NCI-H345 (cell line): ENCODE measurements at regions not wholly inside any gene's neighbourhood (a gene's known extent, or its start where the extent isn't known, plus 50 kb on each side); places are given as distances from the start of the nearest gene placed in this dataset.
"Not testable (repeated sequence)": the region's sequence is repeated elsewhere in the genome, so short reads cannot be mapped to it uniquely, and the experiment has no call there.

Experiments used
- DNase-seq: peaks from one replicate; lab custom pipeline; 2025; lab: John Stamatoyannopoulos, UW

GRCh38 chr11:114938799-114939198, 260.5 kb downstream of the NXPE2 start:
- no peak for DNase-seq

GRCh38 chr11:114942207-114942606, 263.9 kb downstream of the NXPE2 start:
- DNase-seq, result no peak

GRCh38 chr11:114949614-114950351, 271.5 kb downstream of the NXPE2 start:
- no peak for DNase-seq

GRCh38 chr11:114953039-114953438, 274.7 kb downstream of the NXPE2 start:
- peak; percentile 22 for DNase-seq

GRCh38 chr11:114955923-114956322, 277.6 kb downstream of the NXPE2 start:
- DNase-seq, result no peak

GRCh38 chr11:114956566-114956965, 278.2 kb downstream of the NXPE2 start:
- DNase-seq, result no peak

GRCh38 chr11:114959953-114960505, 281.7 kb downstream of the NXPE2 start:
- DNase-seq, result no peak

- not testable (repeated sequence) for DNase-seq
Observed at GRCh38 chr11:114960819-114961218, 282.5 kb downstream of the NXPE2 start.

GRCh38 chr11:114964676-114965214, 286.4 kb downstream of the NXPE2 start:
- DNase-seq, result no peak

- no peak for DNase-seq
Observed at GRCh38 chr11:114970927-114971645, 292.8 kb downstream of the NXPE2 start.

GRCh38 chr11:114972105-114972504, 293.8 kb downstream of the NXPE2 start:
- DNase-seq, result no peak

GRCh38 chr11:114977651-114978050, 299.3 kb downstream of the NXPE2 start:
- DNase-seq, result no peak

GRCh38 chr11:114982141-114982540, 303.8 kb downstream of the NXPE2 start:
- DNase-seq, result no peak

- no peak for DNase-seq
Observed at GRCh38 chr11:114984611-114985163, 306.4 kb downstream of the NXPE2 start.

GRCh38 chr11:114986365-114986764, 308.0 kb downstream of the NXPE2 start:
- no peak for DNase-seq

- DNase-seq, result no peak
Observed at GRCh38 chr11:114987186-114987760, 308.9 kb downstream of the NXPE2 start.

- no peak for DNase-seq
Observed at GRCh38 chr11:114988644-114989043, 310.3 kb downstream of the NXPE2 start.

GRCh38 chr11:114989536-114989935, 311.2 kb downstream of the NXPE2 start:
- DNase-seq, result no peak

- DNase-seq, result no peak
Observed at GRCh38 chr11:115005663-115006062, 327.3 kb downstream of the NXPE2 start.

- DNase-seq, result no peak
Observed at GRCh38 chr11:115007851-115008250, 329.5 kb downstream of the NXPE2 start.

- no peak for DNase-seq
Observed at GRCh38 chr11:115008799-115009198, 330.5 kb downstream of the NXPE2 start.

- no peak for DNase-seq
Observed at GRCh38 chr11:115017529-115017928, 339.2 kb downstream of the NXPE2 start.
